Right atrium auricular region (tissue), 2 donors: ENCODE measurements at regions not wholly inside any gene's neighbourhood (a gene's known extent, or its start where the extent isn't known, plus 50 kb on each side); places are given as distances from the start of the nearest gene placed in this dataset.
"Not testable (repeated sequence)": the region's sequence is repeated elsewhere in the genome, so short reads cannot be mapped to it uniquely, and the experiment has no call there.

Source experiments
- DNase-seq: peaks from one replicate; pipeline ENCODE4 v3.0.0-alpha.2; 2019; ENCODE audit warnings: low spot score
- H3K27ac ChIP-seq, 2 donors: fragments of 200-600 bp; sonication (generic); 1 replicate in 1 of 2; 2 replicates in 1 of 2; pipeline ENCODE4 v1.5.1; 2016 to 2019
- H3K27me3 ChIP-seq, 2 donors: fragments of 200-600 bp; sonication (generic); one replicate each; pipeline versions ENCODE4 v1.5.1 to v1.6.0; 2017 to 2019
- H3K36me3 ChIP-seq: fragments of 200-600 bp; sonication (generic); one replicate; pipeline ENCODE4 v1.5.1; 2016
- H3K4me1 ChIP-seq, 2 donors: fragments of 200-600 bp; sonication (generic); one replicate each; pipeline versions ENCODE4 v1.5.1 to v1.6.0; 2017 to 2019
- H3K4me3 ChIP-seq, 2 donors: fragments of 200-600 bp; sonication (generic); 1 replicate in 1 of 2; 2 replicates in 1 of 2; pipeline ENCODE4 v1.5.1; 2017 to 2019; ENCODE audit warnings: mild to moderate bottlenecking in 1 of 2, moderate library complexity in 1 of 2
- H3K9me3 ChIP-seq, 2 donors: fragments of 200-600 bp; sonication (generic); one replicate each; pipeline ENCODE4 v1.5.1; 2019
- TF ChIP-seq, protein P1 (sequence below), 2 donors: fragments of 200-600 bp; sonication (generic); IDR thresholded peaks; one replicate each; pipeline ENCODE4 v1.5.1; 2019; ENCODE audit warnings: antibody characterized with exemption in 2 of 2

DNA sequence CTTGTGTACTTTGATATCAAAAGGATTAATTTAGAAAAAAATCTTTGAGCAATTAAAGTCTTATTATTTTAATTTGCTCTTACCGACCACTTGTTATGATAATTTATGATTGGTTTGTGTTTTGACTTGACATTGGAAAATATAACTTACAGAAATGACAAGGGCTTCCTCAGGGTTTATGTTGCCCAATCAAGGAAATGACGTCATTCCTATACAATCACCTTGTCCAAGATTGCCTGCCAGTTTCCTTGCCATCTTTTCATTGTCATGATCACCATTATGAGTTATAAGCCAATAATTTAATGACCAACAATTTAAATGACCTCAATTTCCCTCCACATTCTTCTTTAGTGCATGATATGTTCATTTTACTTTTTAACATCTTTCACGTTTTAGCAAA, 351.8 kb upstream of the TMEFF2 start:
- H3K4me1 ChIP-seq: no peaks in the 10 kb centered on the region
- H3K27ac ChIP-seq: no peak overlapping the region
- H3K9me3 ChIP-seq: no peaks in the 10 kb centered on the region
- H3K4me3 ChIP-seq: no peak overlapping the region
- TF ChIP-seq, protein P1, sequence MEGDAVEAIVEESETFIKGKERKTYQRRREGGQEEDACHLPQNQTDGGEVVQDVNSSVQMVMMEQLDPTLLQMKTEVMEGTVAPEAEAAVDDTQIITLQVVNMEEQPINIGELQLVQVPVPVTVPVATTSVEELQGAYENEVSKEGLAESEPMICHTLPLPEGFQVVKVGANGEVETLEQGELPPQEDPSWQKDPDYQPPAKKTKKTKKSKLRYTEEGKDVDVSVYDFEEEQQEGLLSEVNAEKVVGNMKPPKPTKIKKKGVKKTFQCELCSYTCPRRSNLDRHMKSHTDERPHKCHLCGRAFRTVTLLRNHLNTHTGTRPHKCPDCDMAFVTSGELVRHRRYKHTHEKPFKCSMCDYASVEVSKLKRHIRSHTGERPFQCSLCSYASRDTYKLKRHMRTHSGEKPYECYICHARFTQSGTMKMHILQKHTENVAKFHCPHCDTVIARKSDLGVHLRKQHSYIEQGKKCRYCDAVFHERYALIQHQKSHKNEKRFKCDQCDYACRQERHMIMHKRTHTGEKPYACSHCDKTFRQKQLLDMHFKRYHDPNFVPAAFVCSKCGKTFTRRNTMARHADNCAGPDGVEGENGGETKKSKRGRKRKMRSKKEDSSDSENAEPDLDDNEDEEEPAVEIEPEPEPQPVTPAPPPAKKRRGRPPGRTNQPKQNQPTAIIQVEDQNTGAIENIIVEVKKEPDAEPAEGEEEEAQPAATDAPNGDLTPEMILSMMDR (IDR thresholded peaks at IDR 0.05): no peak
- H3K27me3 ChIP-seq: no peaks in the 10 kb centered on the region
- H3K36me3 ChIP-seq: no peaks in the 10 kb centered on the region
- DNase-seq: no peak

DNA sequence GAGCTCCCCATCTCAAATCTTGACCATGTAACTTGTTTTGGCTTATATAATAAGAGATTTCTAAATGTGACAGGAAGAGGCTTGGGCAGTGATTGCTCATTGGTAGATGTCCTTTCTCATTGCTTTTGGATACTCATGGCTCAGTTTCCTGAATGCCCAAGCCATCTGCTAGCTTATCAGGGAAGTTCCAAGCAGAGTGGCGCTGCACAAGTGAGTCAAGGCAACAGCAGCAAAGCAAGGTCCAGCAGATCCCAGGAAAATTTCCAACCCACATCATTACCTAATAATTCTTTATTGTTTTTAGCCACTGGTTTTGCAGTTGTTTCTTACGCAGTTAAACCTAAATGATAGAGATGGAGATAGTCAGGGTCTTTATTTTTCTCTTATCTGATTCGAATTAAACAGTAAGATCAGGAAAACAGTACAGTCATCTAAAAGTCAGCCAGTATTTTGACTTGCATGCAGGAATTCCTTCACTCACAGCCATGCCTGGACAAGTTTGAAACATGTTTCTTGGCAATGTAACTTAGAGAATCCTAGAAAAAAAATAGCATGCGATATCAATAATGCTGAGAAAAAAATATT, 349.7 kb upstream of the TMEFF2 start:
- Histone ChIP-seq H3K4me3 (no peak overlapping the region), H3K9me3 (no peaks in the 10 kb centered on the region), H3K4me1 (no peaks in the 10 kb centered on the region), H3K27ac (no peak overlapping the region), H3K36me3 (no peaks in the 10 kb centered on the region), H3K27me3 (no peaks in the 10 kb centered on the region)
- no peak for DNase-seq
- TF ChIP-seq, protein P1 (IDR thresholded peaks at IDR 0.05): no peak

DNA sequence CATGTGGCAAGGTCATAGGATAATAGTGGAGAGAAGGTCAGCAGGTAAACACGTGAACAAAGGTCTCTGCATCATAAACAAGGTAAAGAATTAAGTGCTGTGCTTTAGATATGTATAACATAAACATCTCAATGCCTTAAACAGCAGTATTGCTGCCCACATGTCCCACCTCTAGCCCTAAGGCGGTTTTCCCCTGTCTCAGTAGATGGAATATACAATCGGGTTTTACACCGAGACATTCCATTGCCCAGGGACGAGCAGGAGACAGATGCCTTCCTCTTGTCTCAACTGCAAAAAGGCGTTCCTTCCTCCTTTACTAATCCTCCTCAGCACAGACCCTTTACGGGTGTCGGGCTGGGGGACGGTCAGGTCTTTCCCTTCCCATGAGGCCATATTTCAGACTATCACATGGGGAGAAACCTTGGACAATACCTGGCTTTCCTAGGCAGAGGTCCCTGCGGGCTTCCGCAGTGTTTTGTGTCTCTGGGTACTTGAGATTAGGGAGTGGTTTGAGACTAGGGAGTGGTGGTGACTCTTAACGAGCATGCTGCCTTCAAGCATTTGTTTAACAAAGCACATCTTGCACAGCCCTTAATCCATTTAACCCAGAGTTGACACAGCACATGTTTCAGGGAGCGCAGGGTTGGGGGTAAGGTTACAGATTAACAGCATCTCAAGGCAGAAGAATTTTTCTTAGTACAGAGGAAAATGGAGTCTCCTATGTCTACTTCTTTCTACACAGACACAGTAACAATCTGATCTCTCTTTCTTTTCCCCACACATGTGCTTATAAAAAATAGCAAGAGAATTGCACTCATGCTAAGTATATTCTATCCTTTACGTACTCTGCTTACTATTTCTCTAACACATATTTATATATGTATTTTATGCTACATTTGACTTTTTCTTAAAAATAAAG, 347.7 kb upstream of the TMEFF2 start:
- not testable (repeated sequence) for H3K9me3 ChIP-seq, H3K27me3 ChIP-seq, H3K4me1 ChIP-seq, DNase-seq, H3K4me3 ChIP-seq, H3K36me3 ChIP-seq, H3K27ac ChIP-seq

DNA sequence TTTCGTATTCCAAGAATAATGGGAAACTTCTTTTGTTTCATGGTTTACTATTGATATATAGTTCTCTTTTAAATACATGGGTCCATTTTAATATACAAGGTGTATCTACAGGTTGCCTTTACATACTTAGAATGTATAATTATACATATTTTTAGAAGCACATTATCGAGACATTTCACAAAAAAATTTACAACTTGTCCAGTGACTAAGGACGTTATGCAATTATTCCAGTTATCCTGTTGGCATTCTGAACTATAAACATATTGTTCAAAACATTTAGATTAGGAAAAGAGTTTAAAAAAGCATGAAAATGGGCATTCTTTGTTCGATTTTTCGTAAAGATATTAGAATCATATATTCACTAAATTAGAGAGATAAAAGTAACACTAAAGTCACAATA, 344.6 kb upstream of the TMEFF2 start:
- Histone ChIP-seq H3K9me3 (no peaks in the 10 kb centered on the region), H3K36me3 (no peaks in the 10 kb centered on the region), H3K4me1 (no peaks in the 10 kb centered on the region), H3K27ac (no peak overlapping the region), H3K27me3 (no peaks in the 10 kb centered on the region), H3K4me3 (no peak overlapping the region)
- no peak for DNase-seq
- TF ChIP-seq, protein P1 (IDR thresholded peaks at IDR 0.05): no peak

DNA sequence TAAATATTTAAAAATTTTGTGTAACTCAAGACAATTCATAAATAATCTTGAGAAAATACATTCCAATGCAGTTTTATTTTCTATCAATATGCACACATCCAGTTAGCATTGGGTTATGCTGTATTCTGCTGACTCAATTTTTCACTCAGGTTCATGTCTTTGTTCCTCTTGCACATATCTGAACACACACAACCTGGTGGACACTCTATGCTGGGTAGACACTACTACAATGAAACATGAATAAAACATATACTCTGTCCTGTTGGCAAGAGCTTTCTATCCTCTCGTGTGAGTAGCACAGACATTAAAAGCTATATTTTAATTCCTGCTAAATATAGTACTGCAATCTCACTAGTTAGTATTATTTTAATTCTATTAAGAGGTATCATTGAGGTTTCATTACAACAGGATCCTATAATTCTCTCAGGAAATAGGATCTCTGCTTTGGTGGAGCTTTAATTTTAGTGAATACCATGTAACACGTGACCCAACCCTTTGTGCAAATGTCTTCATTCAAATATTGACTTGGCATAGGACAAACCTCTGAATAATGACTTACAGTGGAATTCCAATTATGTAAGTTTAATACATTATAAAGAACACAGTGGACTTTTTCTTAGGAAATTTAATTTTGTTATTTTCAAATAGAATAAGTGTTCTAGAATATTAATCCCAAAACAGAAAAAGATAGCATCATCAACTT, 342.3 kb upstream of the TMEFF2 start:
- TF ChIP-seq, protein P1 (IDR thresholded peaks at IDR 0.05): no peak
- no peaks in the 10 kb centered on the region for H3K36me3 ChIP-seq
- no peak for DNase-seq
- no peaks in the 10 kb centered on the region for H3K4me1 ChIP-seq
- H3K27me3 ChIP-seq: no peaks in the 10 kb centered on the region
- H3K9me3 ChIP-seq: no peaks in the 10 kb centered on the region
- H3K4me3 ChIP-seq: no peak overlapping the region
- no peak overlapping the region for H3K27ac ChIP-seq
